AG10803 (cell line): ENCODE measurements at regions not wholly inside any gene's neighbourhood (a gene's known extent, or its start where the extent isn't known, plus 50 kb on each side); places are given as distances from the start of the nearest gene placed in this dataset.

ENCODE experiments used
- DNase-seq: peaks from one replicate; pipeline ENCODE4 v3.0.0; 2010; ENCODE audit warnings: low read depth
- H3K4me3 ChIP-seq: 2 replicates; pipeline ENCODE4 v1.5.1; 2011; ENCODE audit warnings: mild to moderate bottlenecking, low read length, control low read depth
- CTCF ChIP-seq: conservative IDR thresholded peaks from 2 replicates; pipeline ENCODE4 v1.5.1; 2011; ENCODE audit warnings: mild to moderate bottlenecking, low read length, control low read depth, inconsistent platforms

DNA sequence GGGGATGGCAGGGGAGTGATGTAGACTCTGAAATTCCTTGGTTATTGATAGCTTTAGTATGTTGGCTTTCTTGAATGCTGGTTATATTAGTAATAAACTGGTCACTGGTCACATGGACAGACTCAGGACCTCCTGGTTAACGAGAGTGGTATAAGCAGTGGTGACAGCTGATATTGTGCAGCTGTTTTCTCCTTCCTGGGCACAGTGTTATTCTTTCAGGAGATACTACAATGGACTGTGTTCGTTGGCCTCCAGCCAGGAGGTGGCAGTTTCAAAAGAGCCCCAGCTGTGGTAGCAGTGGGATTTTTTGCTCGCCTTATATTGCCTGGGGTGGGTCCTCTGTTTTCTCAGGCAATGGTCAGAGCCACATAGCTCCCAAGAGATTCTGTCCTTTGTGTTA is 181.6 kb upstream of the RBMS3 start:
- H3K4me3 ChIP-seq, result no peak overlapping the region
- no peak for DNase-seq
- no peak for TF ChIP-seq CTCF

DNA sequence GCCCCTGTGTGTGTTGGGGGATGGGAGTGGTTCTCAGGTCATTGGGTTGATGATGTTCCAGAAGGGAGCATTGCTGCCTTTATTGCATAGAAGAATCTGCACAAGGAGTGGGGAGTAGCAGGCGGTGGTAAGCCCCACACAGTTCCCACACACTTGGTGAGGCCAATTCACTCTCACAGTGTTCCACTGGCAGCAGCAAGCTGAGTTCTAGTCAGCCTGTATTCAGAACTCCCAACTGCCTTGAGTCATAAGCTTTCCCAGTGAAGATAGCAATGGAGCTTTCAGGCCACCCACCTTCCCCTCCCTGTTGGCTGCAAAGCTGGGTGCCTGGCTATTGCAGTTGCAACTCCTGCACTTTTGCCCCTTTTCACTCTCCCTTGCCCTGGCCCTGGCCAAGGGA is 181.1 kb upstream of the RBMS3 start:
- TF ChIP-seq CTCF, result no peak

DNA sequence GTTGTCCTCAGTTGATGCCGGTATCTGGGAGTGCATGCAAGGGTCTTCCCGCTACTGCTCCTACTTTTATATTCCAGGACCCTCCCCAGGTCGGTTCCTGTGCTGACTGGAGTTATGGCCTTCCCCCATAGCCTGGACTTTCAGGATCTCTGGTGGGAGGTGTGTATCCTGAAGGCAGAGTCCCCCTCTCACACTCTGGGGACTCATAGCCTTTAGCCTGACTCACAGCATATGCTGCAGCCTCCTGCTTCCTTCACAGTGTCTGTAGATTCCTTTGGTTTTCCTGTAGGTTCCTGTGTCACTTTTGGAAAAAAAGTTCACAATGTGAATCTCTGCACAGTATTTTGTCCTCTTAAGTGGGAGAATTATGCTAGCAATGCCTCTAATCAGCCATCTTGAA is 180.6 kb upstream of the RBMS3 start:
- DNase-seq, result no peak
- no peak for TF ChIP-seq CTCF
- H3K4me3 ChIP-seq, result no peak overlapping the region

More for the DNA sequence above, 181.1 kb upstream of the RBMS3 start:
- no peak overlapping the region for H3K4me3 ChIP-seq
- DNase-seq, result no peak

- H3K4me3 ChIP-seq, result no peak overlapping the region
- no peak for DNase-seq
Measured at GRCh38 chr3:29128001-29128400, 152.9 kb upstream of the RBMS3 start.

GRCh38 chr3:29137601-29138000 is 143.3 kb upstream of the RBMS3 start:
- no peak overlapping the region for H3K4me3 ChIP-seq
- no peak for DNase-seq
- TF ChIP-seq CTCF, result no peak

More at GRCh38 chr3:29128001-29128400, 152.9 kb upstream of the RBMS3 start:
- no peak for TF ChIP-seq CTCF

DNA sequence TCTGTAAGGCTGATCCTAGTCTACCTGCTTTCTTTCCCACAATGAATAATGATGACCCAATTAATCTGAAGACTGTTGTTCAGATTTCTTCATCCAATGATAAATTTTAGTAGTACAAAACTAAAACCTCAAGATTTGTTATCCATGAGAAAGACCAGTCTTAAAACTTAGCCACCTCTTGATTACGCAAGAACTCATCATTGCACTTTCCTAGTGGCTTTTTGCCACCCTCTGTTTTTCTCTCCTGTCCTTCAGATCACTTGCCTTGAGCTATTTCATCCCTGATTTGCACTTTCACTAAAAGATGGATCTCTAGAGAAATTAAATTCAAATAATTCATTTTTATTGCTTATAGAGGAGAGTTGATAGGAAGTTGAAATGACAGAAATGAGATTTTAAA is 142.7 kb upstream of the RBMS3 start:
- no peak for TF ChIP-seq CTCF
- no peak overlapping the region for H3K4me3 ChIP-seq
- DNase-seq, result no peak

GRCh38 chr3:29140666-29141065 is 140.2 kb upstream of the RBMS3 start:
- peak; percentile 43 for DNase-seq
- no peak for TF ChIP-seq CTCF

More at GRCh38 chr3:29140666-29141065, 140.2 kb upstream of the RBMS3 start:
- H3K4me3 ChIP-seq, result no peak overlapping the region
